DND-41 (cell line): ENCODE measurements at regions not wholly inside any gene's neighbourhood (a gene's known extent, or its start where the extent isn't known, plus 50 kb on each side); places are given as distances from the start of the nearest gene placed in this dataset.

Source experiments
- EZH2 ChIP-seq: IDR thresholded peaks from 3 replicates; pipeline ENCODE4 v1.6.1; 2012; ENCODE audit warnings: borderline replicate concordance, low read depth, mild to moderate bottlenecking, moderate library complexity, low read length, inconsistent platforms; ENCODE audit not compliant: severe bottlenecking
- TF ChIP-seq, protein P1 (sequence below): IDR thresholded peaks from 2 replicates; pipeline ENCODE4 v1.5.1; 2012; ENCODE audit warnings: borderline replicate concordance, low read length, moderate library complexity, mild to moderate bottlenecking; ENCODE audit not compliant: poor library complexity, severe bottlenecking; ENCODE audit errors: extremely low read depth

DNA sequence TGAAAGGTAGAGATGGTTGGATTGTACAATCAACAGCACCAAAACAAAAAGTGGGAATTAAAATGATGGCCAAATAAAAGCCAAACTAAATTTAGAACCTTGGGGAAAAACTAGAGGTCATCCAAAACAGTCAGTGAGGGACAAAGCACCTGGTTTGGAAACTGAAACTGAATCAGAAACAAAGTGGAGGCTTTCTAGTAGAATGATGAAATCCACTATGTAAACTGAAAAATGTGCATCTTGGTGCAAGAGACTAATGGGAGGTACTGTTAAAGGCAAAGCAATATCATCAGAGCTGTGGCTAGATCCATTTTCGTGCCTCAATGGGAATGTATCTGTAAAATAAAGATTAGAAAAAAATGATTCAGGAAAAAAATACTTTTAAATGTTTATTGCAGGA is 380.0 kb upstream of the GJE1 start:
- TF ChIP-seq, protein P1, sequence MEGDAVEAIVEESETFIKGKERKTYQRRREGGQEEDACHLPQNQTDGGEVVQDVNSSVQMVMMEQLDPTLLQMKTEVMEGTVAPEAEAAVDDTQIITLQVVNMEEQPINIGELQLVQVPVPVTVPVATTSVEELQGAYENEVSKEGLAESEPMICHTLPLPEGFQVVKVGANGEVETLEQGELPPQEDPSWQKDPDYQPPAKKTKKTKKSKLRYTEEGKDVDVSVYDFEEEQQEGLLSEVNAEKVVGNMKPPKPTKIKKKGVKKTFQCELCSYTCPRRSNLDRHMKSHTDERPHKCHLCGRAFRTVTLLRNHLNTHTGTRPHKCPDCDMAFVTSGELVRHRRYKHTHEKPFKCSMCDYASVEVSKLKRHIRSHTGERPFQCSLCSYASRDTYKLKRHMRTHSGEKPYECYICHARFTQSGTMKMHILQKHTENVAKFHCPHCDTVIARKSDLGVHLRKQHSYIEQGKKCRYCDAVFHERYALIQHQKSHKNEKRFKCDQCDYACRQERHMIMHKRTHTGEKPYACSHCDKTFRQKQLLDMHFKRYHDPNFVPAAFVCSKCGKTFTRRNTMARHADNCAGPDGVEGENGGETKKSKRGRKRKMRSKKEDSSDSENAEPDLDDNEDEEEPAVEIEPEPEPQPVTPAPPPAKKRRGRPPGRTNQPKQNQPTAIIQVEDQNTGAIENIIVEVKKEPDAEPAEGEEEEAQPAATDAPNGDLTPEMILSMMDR, result no peak
- TF ChIP-seq EZH2, result no peak
